Ascending aorta (tissue), 2 donors: ENCODE measurements at regions not wholly inside any gene's neighbourhood (a gene's known extent, or its start where the extent isn't known, plus 50 kb on each side); places are given as distances from the start of the nearest gene placed in this dataset.

Source experiments
- DNase-seq, 2 donors: peaks; one replicate each; pipeline ENCODE4 v3.0.0-alpha.2; 2019; ENCODE audit warnings: low spot score in 2 of 2
- H3K27ac ChIP-seq, 2 donors: fragments of 200-600 bp; sonication (generic); one replicate each; pipeline ENCODE4 v1.5.1; 2016 to 2017; ENCODE audit warnings: mild to moderate bottlenecking in 1 of 2
- H3K27me3 ChIP-seq: fragments of 200-600 bp; sonication (generic); one replicate; pipeline ENCODE4 v1.5.1; 2017
- H3K36me3 ChIP-seq, 2 donors: fragments of 200-600 bp; sonication (generic); one replicate each; pipeline ENCODE4 v1.5.1; 2016
- H3K4me1 ChIP-seq, 2 donors: fragments of 200-600 bp; sonication (generic); one replicate each; pipeline ENCODE4 v1.5.1; 2016 to 2017; ENCODE audit warnings: mild to moderate bottlenecking in 1 of 2
- H3K4me3 ChIP-seq, 2 donors: fragments of 200-600 bp; sonication (generic); one replicate each; pipeline ENCODE4 v1.5.1; 2016 to 2017; ENCODE audit warnings: mild to moderate bottlenecking in 1 of 2
- H3K9me3 ChIP-seq, 2 donors: fragments of 200-600 bp; sonication (generic); one replicate each; pipeline ENCODE4 v1.5.1; 2016
- CTCF ChIP-seq, 3 experiments: fragments of 200-600 bp in 2 of 3; fragments of 450-650 bp in 1 of 3; sonication (generic) in 2 of 3; IDR thresholded peaks; one replicate each; pipeline ENCODE4 v1.5.1; 2016 to 2019; ENCODE audit warnings: antibody characterized with exemption in 3 of 3, mild to moderate bottlenecking in 1 of 3, moderate library complexity in 1 of 3
- intact Hi-C: fragments of 100-400 bp; cut with DNase I; formaldehyde crosslinking; loops from one replicate; pipeline ENCODE4 v1.15.1; 2023

- intact Hi-C loops = no loop called here
- no peak for DNase-seq
- no peaks in the 10 kb centered on the region for H3K27me3 ChIP-seq
Measured at GRCh38 chr2:123095219-123095835, 929.8 kb upstream of the CNTNAP5 start.

GRCh38 chr2:123098619-123099018 is 926.5 kb upstream of the CNTNAP5 start:
- Histone ChIP-seq H3K27me3 (no peaks in the 10 kb centered on the region), H3K4me3 (no peak overlapping the region), H3K27ac (no peak overlapping the region), H3K36me3 (no peaks in the 10 kb centered on the region), H3K9me3 (no peaks in the 10 kb centered on the region), H3K4me1 (no peaks in the 10 kb centered on the region)
- TF ChIP-seq CTCF (IDR thresholded peaks at IDR 0.05) = no peak
- intact Hi-C loops = no loop called here
- DNase-seq = no peak

More at GRCh38 chr2:123095219-123095835, 929.8 kb upstream of the CNTNAP5 start:
- no peaks in the 10 kb centered on the region for H3K9me3 ChIP-seq
- no peaks in the 10 kb centered on the region for H3K4me1 ChIP-seq
- H3K27ac ChIP-seq = no peak overlapping the region
- no peak overlapping the region for H3K4me3 ChIP-seq
- no peaks in the 10 kb centered on the region for H3K36me3 ChIP-seq
- TF ChIP-seq CTCF (IDR thresholded peaks at IDR 0.05) = no peak

- no peak for TF ChIP-seq CTCF (IDR thresholded peaks at IDR 0.05)
- intact Hi-C loops = no loop called here
- no peaks in the 10 kb centered on the region for H3K9me3 ChIP-seq
- H3K27ac ChIP-seq = no peak overlapping the region
- DNase-seq = no peak
- no peaks in the 10 kb centered on the region for H3K27me3 ChIP-seq
- H3K36me3 ChIP-seq = no peaks in the 10 kb centered on the region
- H3K4me3 ChIP-seq = no peak overlapping the region
- H3K4me1 ChIP-seq = no peaks in the 10 kb centered on the region
Measured at GRCh38 chr2:123101434-123101833, 923.7 kb upstream of the CNTNAP5 start.

- H3K4me3 ChIP-seq = no peak overlapping the region
- H3K27ac ChIP-seq = no peak overlapping the region
- no peak for TF ChIP-seq CTCF (IDR thresholded peaks at IDR 0.05)
- intact Hi-C loops = no loop called here
- no peak for DNase-seq
- no peaks in the 10 kb centered on the region for H3K4me1 ChIP-seq
- no peaks in the 10 kb centered on the region for H3K36me3 ChIP-seq
- H3K9me3 ChIP-seq = no peaks in the 10 kb centered on the region
- no peaks in the 10 kb centered on the region for H3K27me3 ChIP-seq
Measured at GRCh38 chr2:123103902-123104301, 921.2 kb upstream of the CNTNAP5 start.

- Histone ChIP-seq H3K9me3 (peaks cover 0 to 4% of the 10 kb centered on the region in 2 donors), H3K27me3 (no peaks in the 10 kb centered on the region), H3K27ac (no peak overlapping the region), H3K36me3 (no peaks in the 10 kb centered on the region), H3K4me1 (no peaks in the 10 kb centered on the region), H3K4me3 (no peak overlapping the region)
- DNase-seq = no peak
- intact Hi-C loops = no loop called here
- no peak for TF ChIP-seq CTCF (IDR thresholded peaks at IDR 0.05)
Measured at GRCh38 chr2:123116595-123116994, 908.5 kb upstream of the CNTNAP5 start.

GRCh38 chr2:123127236-123127635 is 897.9 kb upstream of the CNTNAP5 start:
- H3K9me3 ChIP-seq = peaks cover 0 to 5% of the 10 kb centered on the region in 2 donors
- no peaks in the 10 kb centered on the region for H3K36me3 ChIP-seq
- H3K4me3 ChIP-seq = no peak overlapping the region
- H3K27ac ChIP-seq = no peak overlapping the region
- intact Hi-C loops = no loop called here
- no peaks in the 10 kb centered on the region for H3K27me3 ChIP-seq
- DNase-seq = no peak
- TF ChIP-seq CTCF (IDR thresholded peaks at IDR 0.05) = no peak
- no peaks in the 10 kb centered on the region for H3K4me1 ChIP-seq
